Breast epithelium (tissue), 4 donors: ENCODE measurements at regions not wholly inside any gene's neighbourhood (a gene's known extent, or its start where the extent isn't known, plus 50 kb on each side); places are given as distances from the start of the nearest gene placed in this dataset.

Experiments
- DNase-seq, 2 donors: peaks; one replicate each; pipeline ENCODE4 v3.0.0-alpha.2; 2019; ENCODE audit warnings: low spot score in 2 of 2
- H3K27ac ChIP-seq, 2 donors: fragments of 200-600 bp; sonication (generic) in 1 of 2; one replicate each; pipeline ENCODE4 v1.5.1; 2016 to 2019; ENCODE audit warnings: mild to moderate bottlenecking in 1 of 2
- H3K27me3 ChIP-seq, 2 donors: fragments of 200-600 bp; sonication (generic) in 1 of 2; one replicate each; pipeline versions ENCODE4 v1.5.1 to v1.6.0; 2017 to 2019; ENCODE audit warnings: control low read depth in 1 of 2, mild to moderate bottlenecking in 1 of 2
- H3K36me3 ChIP-seq: fragments of 200-600 bp; one replicate; pipeline ENCODE4 v1.5.1; 2019
- H3K4me1 ChIP-seq, 2 donors: fragments of 200-600 bp; sonication (generic); one replicate each; pipeline ENCODE4 v1.5.1; 2016 to 2019; ENCODE audit warnings: control low read depth in 1 of 2
- H3K4me3 ChIP-seq, 3 donors: fragments of 200-600 bp; sonication (generic); 1 replicate in 2 of 3; 2 replicates in 1 of 3; pipeline ENCODE4 v1.5.1; 2016 to 2019; ENCODE audit warnings: mild to moderate bottlenecking in 3 of 3, moderate library complexity in 2 of 3
- H3K9me3 ChIP-seq, 2 donors: fragments of 200-600 bp; sonication (generic) in 1 of 2; one replicate each; pipeline ENCODE4 v1.5.1; 2016 to 2019; ENCODE audit warnings: control low read depth in 1 of 2
- CTCF ChIP-seq, 3 donors: fragments of 450-650 bp; IDR thresholded peaks; one replicate each; pipeline ENCODE4 v1.5.1; 2016 to 2017; ENCODE audit warnings: antibody characterized with exemption in 3 of 3, mild to moderate bottlenecking in 3 of 3, moderate library complexity in 3 of 3
- POLR2A ChIP-seq: fragments of 450-650 bp; IDR thresholded peaks from one replicate; pipeline ENCODE4 v1.6.1; 2016; ENCODE audit warnings: antibody characterized with exemption, mild to moderate bottlenecking, moderate library complexity
- POLR2AphosphoS5 ChIP-seq, 3 donors: sonication (generic); formaldehyde crosslinking; IDR thresholded peaks; one replicate each; pipeline ENCODE4 v1.6.1; 2017; ENCODE audit warnings: antibody characterized with exemption in 3 of 3
- intact Hi-C: fragments of 100-400 bp; cut with DNase I; formaldehyde crosslinking; loops from one replicate; pipeline ENCODE4 v1.15.1; 2023; ENCODE audit warnings: low total_unique reads

- intact Hi-C loops: no loop called here
- Histone ChIP-seq H3K9me3 (no peaks in the 10 kb centered on the region), H3K4me1 (no peaks in the 10 kb centered on the region), H3K27me3 (no peaks in the 10 kb centered on the region), H3K36me3 (no peaks in the 10 kb centered on the region), H3K27ac (no peak overlapping the region), H3K4me3 (no peak overlapping the region)
- no peak for DNase-seq
- no peak for TF ChIP-seq POLR2A
- no peak for TF ChIP-seq POLR2AphosphoS5 (IDR thresholded peaks at IDR 0.05)
- no peak for TF ChIP-seq CTCF (IDR thresholded peaks at IDR 0.05)
Measured at GRCh38 chr13:50205581-50205980, 190.3 kb downstream of the KCNRG start.

DNA sequence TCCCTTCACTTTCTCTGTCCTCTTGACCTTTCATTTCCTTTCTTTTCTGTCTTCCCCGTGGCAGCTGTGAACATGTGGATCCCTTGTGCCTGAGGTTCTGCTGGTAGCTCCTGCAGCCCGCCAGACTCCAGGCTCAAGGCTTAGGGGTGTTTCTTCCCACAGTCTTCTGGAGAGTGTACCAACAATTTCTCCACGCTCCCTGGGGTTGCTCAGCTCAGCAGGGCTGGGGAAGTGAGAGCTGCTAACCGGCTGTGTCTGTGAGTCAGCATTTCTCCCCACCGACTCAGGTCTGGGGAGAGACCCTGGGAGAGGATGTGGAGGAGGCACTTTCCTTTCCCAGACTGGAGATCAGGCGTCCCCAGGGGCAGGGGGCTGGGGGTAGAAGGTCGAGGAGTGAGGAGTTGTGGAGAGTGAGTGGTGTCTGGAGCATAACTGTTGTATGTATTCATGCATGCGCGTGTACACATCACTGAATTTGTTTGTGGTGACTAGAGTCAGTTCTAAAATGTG, 193.6 kb downstream of the KCNRG start:
- H3K27ac ChIP-seq: peak overlapping the region in 1 of 2 donors; percentile 46
- DNase-seq: peak in 1 of 2 donors; percentile 53
- no peaks in the 10 kb centered on the region for H3K36me3 ChIP-seq
- peak overlapping the region; percentile 17 to 50 (median 17) for H3K4me3 ChIP-seq
- H3K9me3 ChIP-seq: peaks cover 0 to 7% of the 10 kb centered on the region in 2 donors
- intact Hi-C loops: no loop called here
- no peaks in the 10 kb centered on the region for H3K27me3 ChIP-seq
- TF ChIP-seq POLR2A (no peak), POLR2AphosphoS5 (IDR thresholded peaks at IDR 0.05) (no peak), CTCF (IDR thresholded peaks at IDR 0.05) (no peak)
- no peaks in the 10 kb centered on the region for H3K4me1 ChIP-seq

DNA sequence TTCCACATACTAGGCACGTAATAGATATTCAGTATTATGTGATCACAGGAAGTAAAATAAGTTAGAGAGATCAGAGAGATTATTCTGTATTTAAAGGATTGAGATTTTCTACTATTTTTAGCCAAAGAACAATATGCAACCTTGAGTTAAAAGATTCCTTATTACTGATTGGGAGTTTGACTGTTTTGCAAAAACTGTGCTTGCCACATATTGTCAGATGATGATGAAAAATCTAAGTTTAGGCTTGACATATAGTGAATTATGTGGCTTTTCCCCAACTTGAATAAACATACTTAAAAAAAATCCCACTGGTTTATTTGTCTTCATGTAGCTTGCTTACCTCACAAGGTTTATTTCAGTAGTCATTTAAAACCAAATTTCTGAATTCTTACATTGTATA, 194.4 kb downstream of the KCNRG start:
- no peak overlapping the region for H3K4me3 ChIP-seq
- DNase-seq: no peak
- peaks cover 0 to 7% of the 10 kb centered on the region in 2 donors for H3K9me3 ChIP-seq
- no peaks in the 10 kb centered on the region for H3K36me3 ChIP-seq
- H3K27me3 ChIP-seq: no peaks in the 10 kb centered on the region
- H3K4me1 ChIP-seq: no peaks in the 10 kb centered on the region
- H3K27ac ChIP-seq: no peak overlapping the region
- TF ChIP-seq POLR2AphosphoS5 (IDR thresholded peaks at IDR 0.05) (no peak), CTCF (IDR thresholded peaks at IDR 0.05) (no peak), POLR2A (no peak)
- intact Hi-C loops: no loop called here

DNA sequence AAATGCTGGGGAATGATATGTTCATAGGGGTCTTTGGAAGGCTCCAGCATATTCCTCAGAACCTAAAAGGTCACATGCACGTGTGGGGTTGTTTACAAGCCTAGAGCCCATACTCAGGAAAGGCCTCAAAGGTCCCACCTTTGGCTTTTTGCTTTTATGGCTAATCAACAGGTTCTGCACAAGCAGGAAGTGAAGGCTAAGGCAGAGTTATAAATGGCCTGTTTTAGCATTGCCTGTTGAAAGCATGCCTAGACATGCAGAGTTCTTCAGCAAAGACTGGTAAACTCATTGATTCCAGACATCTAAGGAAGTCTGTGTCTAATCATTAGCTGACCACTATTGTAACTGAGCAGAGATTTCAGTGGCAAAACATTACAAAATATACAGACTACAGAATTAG, 198.3 kb downstream of the KCNRG start:
- DNase-seq: no peak
- Histone ChIP-seq H3K36me3 (no peaks in the 10 kb centered on the region), H3K27ac (no peak overlapping the region), H3K4me1 (no peaks in the 10 kb centered on the region), H3K9me3 (peaks cover 0 to 11% of the 10 kb centered on the region in 2 donors), H3K27me3 (no peaks in the 10 kb centered on the region), H3K4me3 (no peak overlapping the region)
- intact Hi-C loops: no loop called here
- TF ChIP-seq POLR2AphosphoS5 (IDR thresholded peaks at IDR 0.05) (no peak), POLR2A (no peak), CTCF (IDR thresholded peaks at IDR 0.05) (no peak)

GRCh38 chr13:50214514-50214913, 199.3 kb downstream of the KCNRG start:
- no peak overlapping the region for H3K27ac ChIP-seq
- no peak for DNase-seq
- intact Hi-C loops: no loop called here
- H3K9me3 ChIP-seq: peaks cover 0 to 11% of the 10 kb centered on the region in 2 donors
- no peaks in the 10 kb centered on the region for H3K4me1 ChIP-seq
- no peaks in the 10 kb centered on the region for H3K36me3 ChIP-seq
- no peaks in the 10 kb centered on the region for H3K27me3 ChIP-seq
- TF ChIP-seq POLR2A (no peak), POLR2AphosphoS5 (IDR thresholded peaks at IDR 0.05) (no peak), CTCF (IDR thresholded peaks at IDR 0.05) (no peak)
- H3K4me3 ChIP-seq: no peak overlapping the region
